Neural crest cell (in vitro differentiated cells): ENCODE measurements at regions not wholly inside any gene's neighbourhood (a gene's known extent, or its start where the extent isn't known, plus 50 kb on each side); places are given as distances from the start of the nearest gene placed in this dataset.

Source experiments
- DNase-seq: peaks from one replicate; pipeline ENCODE4 v3.0.0; 2021; ENCODE audit warnings: low read depth, mixed read lengths, low spot score
- H3K27ac Mint-ChIP-seq: one replicate; pipeline ENCODE4 v1.8.0; 2021; ENCODE audit warnings: mild to moderate bottlenecking, mixed read lengths; ENCODE audit not compliant: unreplicated experiment
- H3K27me3 Mint-ChIP-seq: 2 replicates; pipeline ENCODE4 v1.8.0; 2021; ENCODE audit warnings: low read depth, mild to moderate bottlenecking, mixed read lengths
- H3K36me3 Mint-ChIP-seq: 2 replicates; pipeline ENCODE4 v1.8.0; 2021; ENCODE audit warnings: low read depth, mild to moderate bottlenecking, mixed read lengths
- H3K4me1 Mint-ChIP-seq: 2 replicates; pipeline ENCODE4 v1.8.0; 2021; ENCODE audit warnings: mixed read lengths
- H3K4me3 Mint-ChIP-seq: one replicate; pipeline ENCODE4 v1.8.0; 2021; ENCODE audit warnings: mild to moderate bottlenecking, mixed read lengths
- H3K9me3 Mint-ChIP-seq: 2 replicates; pipeline ENCODE4 v1.8.0; 2021; ENCODE audit warnings: mixed read lengths
- TF ChIP-seq, protein P1 (sequence below): fragments of 200-600 bp; sonication (generic); conservative IDR thresholded peaks from 2 replicates; pipeline ENCODE4 v1.5.0; 2021; ENCODE audit warnings: antibody characterized with exemption, mild to moderate bottlenecking

DNA sequence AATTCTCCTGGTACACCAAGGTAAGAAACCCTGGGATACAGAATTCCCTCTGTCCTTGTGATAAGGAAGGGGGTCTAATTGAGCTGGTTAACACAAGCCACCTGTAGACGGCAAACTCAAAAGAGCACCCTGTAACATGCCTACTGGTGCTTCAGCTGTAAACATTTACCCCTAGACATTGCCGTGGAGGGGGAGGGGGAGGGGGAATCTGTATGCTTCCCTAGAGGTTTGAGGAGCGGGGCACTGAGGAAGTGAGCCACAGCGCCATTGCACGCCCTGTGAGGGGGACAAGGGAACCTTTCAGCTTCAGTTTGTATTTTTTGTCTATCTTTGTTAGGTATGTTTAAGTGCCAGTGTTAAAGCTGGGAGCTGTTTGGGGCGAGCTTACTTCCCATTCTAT, 99.8 kb downstream of the AASDHPPT start:
- Mint-ChIP-seq H3K27ac (no peak overlapping the region), H3K4me1 (no peaks in the 10 kb centered on the region), H3K9me3 (peaks cover 2% of the 10 kb centered on the region), H3K4me3 (no peak overlapping the region), H3K27me3 (no peaks in the 10 kb centered on the region), H3K36me3 (no peaks in the 10 kb centered on the region)
- no peak for DNase-seq
- TF ChIP-seq, protein P1, sequence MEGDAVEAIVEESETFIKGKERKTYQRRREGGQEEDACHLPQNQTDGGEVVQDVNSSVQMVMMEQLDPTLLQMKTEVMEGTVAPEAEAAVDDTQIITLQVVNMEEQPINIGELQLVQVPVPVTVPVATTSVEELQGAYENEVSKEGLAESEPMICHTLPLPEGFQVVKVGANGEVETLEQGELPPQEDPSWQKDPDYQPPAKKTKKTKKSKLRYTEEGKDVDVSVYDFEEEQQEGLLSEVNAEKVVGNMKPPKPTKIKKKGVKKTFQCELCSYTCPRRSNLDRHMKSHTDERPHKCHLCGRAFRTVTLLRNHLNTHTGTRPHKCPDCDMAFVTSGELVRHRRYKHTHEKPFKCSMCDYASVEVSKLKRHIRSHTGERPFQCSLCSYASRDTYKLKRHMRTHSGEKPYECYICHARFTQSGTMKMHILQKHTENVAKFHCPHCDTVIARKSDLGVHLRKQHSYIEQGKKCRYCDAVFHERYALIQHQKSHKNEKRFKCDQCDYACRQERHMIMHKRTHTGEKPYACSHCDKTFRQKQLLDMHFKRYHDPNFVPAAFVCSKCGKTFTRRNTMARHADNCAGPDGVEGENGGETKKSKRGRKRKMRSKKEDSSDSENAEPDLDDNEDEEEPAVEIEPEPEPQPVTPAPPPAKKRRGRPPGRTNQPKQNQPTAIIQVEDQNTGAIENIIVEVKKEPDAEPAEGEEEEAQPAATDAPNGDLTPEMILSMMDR = no peak

DNA sequence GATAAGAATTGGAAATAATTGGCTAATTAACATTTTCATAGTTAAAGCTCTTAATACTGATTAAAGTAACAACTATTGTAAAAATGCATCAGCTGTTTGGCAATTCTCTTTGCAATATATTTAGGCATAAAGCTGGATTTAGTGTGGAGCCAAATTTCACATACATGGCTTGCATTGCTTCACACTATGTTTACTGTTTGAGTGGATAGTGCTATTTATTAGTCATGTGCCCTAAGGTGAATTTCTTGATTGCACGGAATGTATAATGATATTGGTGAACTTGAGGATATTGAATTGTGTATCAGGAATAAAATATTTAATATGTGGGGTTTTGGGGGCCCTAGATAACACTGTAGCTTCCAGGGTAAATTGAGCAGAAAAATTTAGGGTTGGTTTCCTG, 100.9 kb downstream of the AASDHPPT start:
- Mint-ChIP-seq H3K4me3 (no peak overlapping the region), H3K4me1 (no peaks in the 10 kb centered on the region), H3K36me3 (no peaks in the 10 kb centered on the region), H3K9me3 (peaks cover 3% of the 10 kb centered on the region), H3K27ac (no peak overlapping the region), H3K27me3 (no peaks in the 10 kb centered on the region)
- TF ChIP-seq, protein P1 = no peak
- no peak for DNase-seq

DNA sequence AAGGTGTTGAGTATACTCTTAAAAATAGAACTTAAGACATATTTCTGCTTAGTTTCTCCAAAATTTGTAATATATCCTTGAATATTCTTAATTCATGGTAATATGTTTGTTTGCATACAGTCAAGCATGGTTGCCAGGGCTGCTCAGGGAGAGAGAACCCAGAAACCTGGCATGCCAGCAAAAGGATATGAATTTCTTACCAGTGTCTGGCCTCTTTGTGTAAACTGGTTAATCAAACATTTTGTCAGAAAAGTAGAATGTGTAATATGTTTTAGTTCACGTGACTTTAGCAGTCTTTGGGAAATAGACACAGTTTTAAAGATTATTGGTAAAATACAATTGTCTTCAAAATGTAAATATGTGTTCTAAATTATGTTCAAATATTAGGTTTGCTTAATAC, 101.6 kb downstream of the AASDHPPT start:
- Mint-ChIP-seq H3K4me1 (no peaks in the 10 kb centered on the region), H3K9me3 (peaks cover 3% of the 10 kb centered on the region), H3K36me3 (no peaks in the 10 kb centered on the region), H3K27me3 (no peaks in the 10 kb centered on the region), H3K4me3 (no peak overlapping the region), H3K27ac (no peak overlapping the region)
- DNase-seq = no peak
- TF ChIP-seq, protein P1 = no peak

DNA sequence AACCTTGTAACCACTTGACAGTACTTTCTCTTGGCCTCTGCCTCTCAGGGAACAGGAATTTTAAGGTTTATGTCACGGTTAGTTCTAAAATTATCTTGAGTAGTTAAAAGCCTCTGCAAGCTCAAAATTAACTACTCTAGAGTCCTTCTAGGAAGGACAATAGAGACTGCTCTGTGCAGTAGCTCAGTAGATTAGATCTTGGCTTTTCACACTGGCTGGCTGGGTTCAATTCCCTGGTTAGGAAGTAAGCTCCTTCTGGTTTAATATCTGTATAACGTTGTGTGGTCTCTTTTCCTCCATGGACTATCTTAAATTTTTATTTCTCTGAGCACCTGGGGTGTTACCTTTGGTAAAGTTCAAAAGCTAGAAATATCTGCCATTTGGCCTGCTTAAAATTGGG, 109.2 kb downstream of the AASDHPPT start:
- no peak for DNase-seq
- H3K4me1 Mint-ChIP-seq = no peaks in the 10 kb centered on the region
- H3K27me3 Mint-ChIP-seq = no peaks in the 10 kb centered on the region
- H3K36me3 Mint-ChIP-seq = peaks cover 3% of the 10 kb centered on the region
- H3K9me3 Mint-ChIP-seq = peaks cover 5% of the 10 kb centered on the region
- no peak overlapping the region for H3K27ac Mint-ChIP-seq
- no peak overlapping the region for H3K4me3 Mint-ChIP-seq
- TF ChIP-seq, protein P1 = no peak

DNA sequence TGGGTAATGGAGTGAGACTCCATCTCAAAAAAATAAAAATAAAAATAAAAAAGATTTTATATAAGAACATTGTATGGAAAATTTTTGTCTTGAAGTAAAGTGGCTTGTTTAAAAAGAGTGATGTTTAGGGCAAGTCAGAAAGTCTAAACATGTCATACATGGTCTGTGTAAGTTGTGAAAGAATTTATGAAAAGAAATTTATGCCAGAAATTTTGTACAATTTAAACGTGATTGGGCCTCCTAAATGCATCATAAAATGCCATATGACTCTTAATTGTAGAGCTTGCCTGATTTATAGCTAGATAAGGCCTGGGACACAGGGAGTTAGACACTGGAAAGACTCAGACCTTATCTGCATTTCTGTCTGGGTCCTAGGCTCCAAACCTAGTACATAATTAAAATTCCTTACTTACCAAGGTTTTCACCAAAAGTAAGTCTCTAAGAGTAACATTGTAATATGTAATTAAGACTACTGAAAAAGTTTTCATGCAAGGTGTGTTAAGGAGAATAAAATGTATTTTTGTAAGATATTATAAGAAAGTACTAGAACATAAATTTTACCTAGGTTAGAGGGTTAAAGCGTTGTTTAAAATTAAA, 110.5 kb downstream of the AASDHPPT start:
- Mint-ChIP-seq H3K4me1 (no peaks in the 10 kb centered on the region), H3K27me3 (no peaks in the 10 kb centered on the region), H3K4me3 (no peak overlapping the region), H3K9me3 (peaks cover 2% of the 10 kb centered on the region), H3K36me3 (peaks cover 3% of the 10 kb centered on the region), H3K27ac (no peak overlapping the region)
- TF ChIP-seq, protein P1 = no peak
- DNase-seq = no peak

DNA sequence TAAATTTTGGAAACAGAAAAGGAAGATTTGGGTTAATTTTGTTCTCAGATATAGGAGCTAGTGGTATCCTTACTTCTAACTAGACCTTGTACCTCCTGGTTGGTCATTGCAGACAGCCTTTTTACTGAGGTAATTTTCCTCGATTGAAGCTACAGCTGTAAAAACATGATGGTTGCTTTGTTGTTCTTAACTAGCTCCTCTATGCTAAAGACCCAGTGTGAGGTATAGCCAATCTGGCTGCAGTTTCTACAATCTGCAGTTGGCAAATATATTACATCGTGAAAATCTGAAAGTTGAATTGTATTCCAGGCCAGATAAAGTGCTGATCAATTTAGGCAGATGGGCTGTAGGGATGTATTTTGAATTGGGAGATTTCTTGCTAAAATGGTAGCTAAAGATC, 116.5 kb downstream of the AASDHPPT start:
- H3K27me3 Mint-ChIP-seq = no peaks in the 10 kb centered on the region
- H3K4me3 Mint-ChIP-seq = no peak overlapping the region
- TF ChIP-seq, protein P1 = no peak
- peaks cover 2% of the 10 kb centered on the region for H3K9me3 Mint-ChIP-seq
- DNase-seq = no peak
- H3K27ac Mint-ChIP-seq = no peak overlapping the region
- H3K4me1 Mint-ChIP-seq = no peaks in the 10 kb centered on the region
- peaks cover 3% of the 10 kb centered on the region for H3K36me3 Mint-ChIP-seq
